Muscle layer of duodenum (tissue), 2 donors: ENCODE measurements at regions not wholly inside any gene's neighbourhood (a gene's known extent, or its start where the extent isn't known, plus 50 kb on each side); places are given as distances from the start of the nearest gene placed in this dataset.

Experiments used
- H3K27ac ChIP-seq: one replicate; pipeline ENCODE4 v1.7.0; 2013; ENCODE audit warnings: mild to moderate bottlenecking, low read length
- H3K27me3 ChIP-seq: one replicate; pipeline ENCODE4 v1.7.0; 2013; ENCODE audit warnings: low read depth, mild to moderate bottlenecking, control low read depth, low read length
- H3K36me3 ChIP-seq, 2 donors: one replicate each; pipeline ENCODE4 v1.7.0; 2013; ENCODE audit warnings: low read length in 2 of 2, control low read depth in 1 of 2, mild to moderate bottlenecking in 1 of 2; ENCODE audit not compliant: insufficient read depth in 2 of 2, control insufficient read depth in 1 of 2
- H3K4me1 ChIP-seq, 2 donors: one replicate each; pipeline ENCODE4 v1.7.0; 2013; ENCODE audit warnings: low read length in 2 of 2, mild to moderate bottlenecking in 2 of 2, control low read depth in 1 of 2, moderate library complexity in 1 of 2; ENCODE audit not compliant: insufficient read depth in 2 of 2, control insufficient read depth in 1 of 2
- H3K4me3 ChIP-seq, 2 donors: one replicate each; pipeline ENCODE4 v1.7.0; 2013; ENCODE audit warnings: low read length in 2 of 2, low read depth in 1 of 2, mild to moderate bottlenecking in 1 of 2
- H3K9me3 ChIP-seq, 2 donors: one replicate each; pipeline ENCODE4 v1.7.0; 2013; ENCODE audit warnings: low read length in 2 of 2, control low read depth in 1 of 2, mild to moderate bottlenecking in 1 of 2; ENCODE audit not compliant: control insufficient read depth in 1 of 2
- donor health status: healthy.

DNA sequence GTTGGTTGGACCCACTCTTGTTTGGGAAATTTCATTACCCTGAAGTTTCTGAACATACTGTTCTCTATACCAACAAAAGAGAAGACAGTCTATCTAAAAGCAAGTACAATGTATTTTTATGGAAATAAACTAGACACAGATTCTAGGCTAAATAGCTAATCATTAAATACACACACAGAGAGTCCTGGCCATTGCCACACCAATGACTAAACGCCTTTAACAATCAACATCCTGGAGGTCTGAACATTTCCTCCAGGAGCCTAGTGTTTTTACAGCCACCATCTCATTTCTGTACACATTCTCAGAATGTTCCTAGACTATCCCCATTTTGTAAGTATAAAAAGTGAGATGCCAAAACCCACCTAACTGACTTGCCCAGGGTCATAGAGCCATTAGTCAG lies 141.6 kb upstream of the RREB1 start:
- no peaks in the 10 kb centered on the region for H3K36me3 ChIP-seq
- H3K27ac ChIP-seq = no peak overlapping the region
- no peaks in the 10 kb centered on the region for H3K4me1 ChIP-seq
- H3K4me3 ChIP-seq = no peak overlapping the region
- H3K27me3 ChIP-seq = no peaks in the 10 kb centered on the region
- no peaks in the 10 kb centered on the region for H3K9me3 ChIP-seq

- no peaks in the 10 kb centered on the region for H3K9me3 ChIP-seq
- no peaks in the 10 kb centered on the region for H3K27me3 ChIP-seq
These were observed 141.2 kb upstream of the RREB1 start for GRCh38 chr6:6966569-6966968.

GRCh38 chr6:6968357-6968730 lies 139.4 kb upstream of the RREB1 start:
- Histone ChIP-seq H3K4me1 (no peaks in the 10 kb centered on the region), H3K36me3 (no peaks in the 10 kb centered on the region), H3K27me3 (no peaks in the 10 kb centered on the region), H3K9me3 (no peaks in the 10 kb centered on the region), H3K4me3 (no peak overlapping the region), H3K27ac (no peak overlapping the region)

More at GRCh38 chr6:6966569-6966968, 141.2 kb upstream of the RREB1 start:
- H3K27ac ChIP-seq = no peak overlapping the region
- no peaks in the 10 kb centered on the region for H3K4me1 ChIP-seq
- no peaks in the 10 kb centered on the region for H3K36me3 ChIP-seq
- H3K4me3 ChIP-seq = no peak overlapping the region

GRCh38 chr6:6968731-6969552 lies 138.8 kb upstream of the RREB1 start:
- H3K27ac ChIP-seq = no peak overlapping the region

DNA sequence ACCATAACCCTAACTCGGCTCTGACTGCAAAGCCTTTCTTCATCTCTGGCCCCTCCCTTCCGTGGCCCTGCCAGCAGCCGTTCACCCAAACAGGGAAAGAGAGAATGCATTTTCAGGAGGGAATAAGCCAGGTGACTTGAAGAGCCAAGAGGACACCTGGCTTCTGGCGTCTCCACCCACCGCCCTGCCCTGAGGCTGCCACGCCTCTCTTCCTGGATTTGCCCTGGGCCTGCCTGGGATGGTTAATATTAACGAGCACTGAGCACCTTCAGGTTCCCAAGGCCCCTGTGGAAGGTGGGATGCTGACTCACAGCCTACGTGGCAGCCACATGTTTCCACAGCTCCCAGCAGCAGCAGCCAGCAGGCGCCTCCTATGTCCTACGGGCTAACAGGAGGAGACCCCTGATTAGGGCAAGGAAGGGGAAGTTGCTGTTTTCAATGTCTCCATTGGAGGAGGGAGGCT lies 138.0 kb upstream of the RREB1 start:
- Histone ChIP-seq H3K27me3 (no peaks in the 10 kb centered on the region), H3K36me3 (no peaks in the 10 kb centered on the region), H3K9me3 (no peaks in the 10 kb centered on the region), H3K27ac (peak overlapping the region; percentile 46), H3K4me3 (no peak overlapping the region), H3K4me1 (no peaks in the 10 kb centered on the region)

More at GRCh38 chr6:6968731-6969552, 138.8 kb upstream of the RREB1 start:
- Histone ChIP-seq H3K27me3 (no peaks in the 10 kb centered on the region), H3K36me3 (no peaks in the 10 kb centered on the region), H3K4me3 (no peak overlapping the region), H3K9me3 (no peaks in the 10 kb centered on the region), H3K4me1 (no peaks in the 10 kb centered on the region)

GRCh38 chr6:6970851-6971250 lies 136.9 kb upstream of the RREB1 start:
- H3K9me3 ChIP-seq = no peaks in the 10 kb centered on the region
- H3K27ac ChIP-seq = no peak overlapping the region
- H3K27me3 ChIP-seq = no peaks in the 10 kb centered on the region
- no peaks in the 10 kb centered on the region for H3K36me3 ChIP-seq
- H3K4me3 ChIP-seq = no peak overlapping the region
- H3K4me1 ChIP-seq = no peaks in the 10 kb centered on the region

- Histone ChIP-seq H3K9me3 (no peaks in the 10 kb centered on the region), H3K4me1 (no peaks in the 10 kb centered on the region), H3K4me3 (no peak overlapping the region), H3K27me3 (no peaks in the 10 kb centered on the region), H3K36me3 (no peaks in the 10 kb centered on the region), H3K27ac (no peak overlapping the region)
These were observed 136.4 kb upstream of the RREB1 start for GRCh38 chr6:6971369-6971768.

DNA sequence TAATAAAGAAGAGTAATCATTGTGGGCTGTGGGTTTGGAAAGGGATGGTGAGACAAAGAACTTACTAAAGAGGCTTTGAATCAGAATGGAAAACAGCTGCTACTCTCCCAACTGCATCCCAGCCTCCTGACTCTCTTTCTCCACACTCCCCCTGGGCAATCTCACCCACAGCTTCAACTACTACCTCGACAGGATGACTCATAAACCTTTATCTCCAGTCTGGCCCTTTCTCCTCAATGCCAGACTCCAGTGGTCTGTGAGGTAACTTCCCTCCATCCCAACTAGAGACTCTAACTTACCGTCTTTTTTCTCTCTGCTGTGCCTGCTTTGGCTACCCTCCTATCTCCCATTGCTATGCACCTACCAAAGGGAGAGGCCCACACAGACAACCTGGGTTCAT lies 135.3 kb upstream of the RREB1 start:
- H3K4me3 ChIP-seq = no peak overlapping the region
- H3K36me3 ChIP-seq = no peaks in the 10 kb centered on the region
- no peaks in the 10 kb centered on the region for H3K27me3 ChIP-seq
- no peaks in the 10 kb centered on the region for H3K4me1 ChIP-seq
- no peak overlapping the region for H3K27ac ChIP-seq
- H3K9me3 ChIP-seq = no peaks in the 10 kb centered on the region

DNA sequence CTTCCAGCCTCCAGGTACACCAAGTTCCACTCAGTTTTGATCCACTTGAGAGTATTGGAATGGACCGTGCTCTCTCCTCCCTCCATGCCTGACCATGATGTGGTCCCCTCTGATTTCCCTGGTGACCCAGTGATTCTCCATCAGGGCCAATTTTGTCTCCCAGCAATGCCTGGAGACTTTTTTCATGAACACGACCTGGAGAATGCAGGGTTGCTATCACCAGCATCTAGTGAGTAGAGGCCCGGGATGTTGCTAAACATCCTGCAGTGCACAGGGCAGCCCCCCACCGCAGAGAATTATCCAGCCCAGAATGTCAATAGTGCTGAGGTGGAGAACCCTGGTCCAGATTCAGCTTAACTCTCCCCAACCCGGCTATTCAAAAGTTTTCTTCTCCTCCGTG lies 134.0 kb upstream of the RREB1 start:
- no peaks in the 10 kb centered on the region for H3K27me3 ChIP-seq
- no peaks in the 10 kb centered on the region for H3K4me1 ChIP-seq
- H3K4me3 ChIP-seq = no peak overlapping the region
- no peaks in the 10 kb centered on the region for H3K9me3 ChIP-seq
- H3K36me3 ChIP-seq = no peaks in the 10 kb centered on the region
- no peak overlapping the region for H3K27ac ChIP-seq

DNA sequence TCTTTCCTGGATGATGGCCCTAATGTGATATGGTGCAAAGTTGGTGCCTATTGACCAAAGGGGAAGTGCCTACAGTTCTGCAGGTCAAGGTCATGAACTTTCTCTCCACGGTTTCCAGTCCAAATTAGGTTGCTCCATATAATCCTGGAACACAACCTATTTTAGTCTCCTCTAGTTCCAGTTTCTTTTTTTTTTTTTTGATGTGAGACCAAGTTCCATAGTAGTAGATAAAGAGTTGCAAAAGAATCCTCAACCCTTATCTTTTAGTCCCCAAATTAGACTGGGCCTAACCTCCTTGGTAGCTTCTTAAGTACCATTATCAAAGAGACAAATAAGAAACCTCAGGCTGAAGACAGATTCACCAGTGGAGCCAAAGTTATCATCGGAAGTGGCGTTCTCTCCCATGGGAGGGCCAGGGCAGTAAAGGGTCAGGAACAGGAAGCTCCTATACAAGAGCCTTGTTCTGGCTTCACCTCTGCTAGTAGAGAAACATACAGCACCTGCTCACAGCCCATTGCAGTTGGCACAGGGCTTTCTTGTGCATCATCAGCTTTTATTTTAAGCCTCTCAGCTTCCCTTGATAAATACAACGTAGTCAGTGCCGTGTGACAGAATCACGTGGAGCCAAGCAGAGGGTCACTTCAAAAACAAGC lies 132.2 kb upstream of the RREB1 start:
- Histone ChIP-seq H3K4me1 (no peaks in the 10 kb centered on the region), H3K36me3 (no peaks in the 10 kb centered on the region), H3K9me3 (no peaks in the 10 kb centered on the region), H3K27ac (no peak overlapping the region), H3K27me3 (no peaks in the 10 kb centered on the region), H3K4me3 (no peak overlapping the region)

DNA sequence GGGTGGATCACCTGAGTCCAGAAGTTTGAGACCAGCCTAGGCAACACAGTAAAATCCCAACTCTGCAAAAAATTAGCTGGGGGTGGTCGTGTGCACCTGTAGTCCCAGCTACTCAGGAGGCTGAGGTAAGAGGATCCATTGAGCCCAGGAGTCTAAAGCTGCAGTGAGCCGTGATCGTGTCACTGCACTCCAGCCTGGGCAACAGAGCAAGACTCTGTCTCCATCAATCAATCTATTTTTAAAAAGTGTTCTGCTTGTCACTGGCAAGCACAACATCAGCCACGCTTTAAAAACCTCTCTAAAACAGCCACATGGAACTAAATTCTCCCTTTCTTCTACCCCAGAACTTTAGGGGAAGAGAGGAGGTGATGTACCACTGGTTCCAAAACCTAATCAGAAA lies 131.6 kb upstream of the RREB1 start:
- no peaks in the 10 kb centered on the region for H3K9me3 ChIP-seq
- H3K27me3 ChIP-seq = no peaks in the 10 kb centered on the region
- H3K36me3 ChIP-seq = no peaks in the 10 kb centered on the region
- no peaks in the 10 kb centered on the region for H3K4me1 ChIP-seq
- no peak overlapping the region for H3K4me3 ChIP-seq
- no peak overlapping the region for H3K27ac ChIP-seq
